A549 (cell line): ENCODE measurements at regions not wholly inside any gene's neighbourhood (a gene's known extent, or its start where the extent isn't known, plus 50 kb on each side); places are given as distances from the start of the nearest gene placed in this dataset.

ENCODE experiments used
- ATAC-seq, 2 experiments: fragments of 200-7000 bp in 1 of 2; fragments of >200 bp in 1 of 2; cut with Nextera tagmentation in 1 of 2; cut with Tn5 transposase in 1 of 2; 3 replicates each; pipeline versions ENCODE4 v1.8.0 to v1.9.1; 2018 to 2020; ENCODE audit warnings: mild to moderate bottlenecking in 1 of 2, moderate library complexity in 1 of 2
- CTCF ChIA-PET: fragments of 300-600 bp; sonication (Branson Sonifier 250); formaldehyde crosslinking; extraction: SDS; loops from one replicate; lab custom pipeline; 2021; ENCODE audit warnings: antibody characterized with exemption, inconsistent platforms; lab: Yijun Ruan, JAX
- POLR2A ChIA-PET: fragments of 350-600 bp; formaldehyde crosslinking; extraction: SDS; loops from one replicate; lab custom pipeline; 2021; ENCODE audit warnings: antibody characterized with exemption, inconsistent platforms; lab: Yijun Ruan, JAX
- DNase-seq, 2 experiments: peaks; one replicate each; pipeline versions ENCODE4 v3.0.0 to v3.0.0-alpha.2; 2011 to 2016; ENCODE audit warnings: low read depth in 1 of 2, low spot score in 1 of 2
- FAIRE-seq: peaks from 2 replicates; lab custom pipeline; 2011; peaks lifted over from hg19 to GRCh38; lab: Jason Lieb, UNC
- H3K27ac ChIP-seq, 2 experiments: fragments of >200 bp; sonication (Bioruptor Twin); formaldehyde crosslinking; 3 replicates each; pipeline ENCODE4 v1.5.1; 2016 to 2017
- H3K4me1 ChIP-seq: fragments of >200 bp; sonication (Bioruptor Twin); formaldehyde crosslinking; 3 replicates; pipeline ENCODE4 v1.6.1; 2016
- H3K4me2 ChIP-seq: fragments of >200 bp; sonication (Bioruptor Twin); formaldehyde crosslinking; 3 replicates; pipeline ENCODE4 v1.6.1; 2016
- H3K4me3 ChIP-seq: fragments of >200 bp; sonication (Bioruptor Twin); formaldehyde crosslinking; 3 replicates; pipeline ENCODE4 v1.5.1; 2016
- H3K9me3 ChIP-seq: fragments of >200 bp; sonication (Bioruptor Twin); formaldehyde crosslinking; 3 replicates; pipeline ENCODE4 v1.6.1; 2016
- CBX2 ChIP-seq: fragments of 200-600 bp; sonication (generic); IDR thresholded peaks from 2 replicates; pipeline ENCODE4 v1.6.1; 2016; ENCODE audit warnings: low read depth, mild to moderate bottlenecking, borderline replicate concordance
- CHD2 ChIP-seq: fragments of 150-350 bp; IDR thresholded peaks from 2 replicates; pipeline ENCODE4 v1.6.1; 2014; ENCODE audit warnings: low read length; ENCODE audit not compliant: partially characterized antibody
- EHMT2 ChIP-seq: fragments of 200-600 bp; sonication (generic); IDR thresholded peaks from 2 replicates; pipeline ENCODE4 v1.6.1; 2016; ENCODE audit warnings: antibody characterized with exemption, low read depth, mild to moderate bottlenecking, moderate library complexity
- FOSB ChIP-seq: fragments of 250-450 bp; sonication (Bioruptor Pico); IDR thresholded peaks from 2 replicates; pipeline ENCODE4 v1.5.0; 2020; ENCODE audit warnings: mild to moderate bottlenecking, moderate library complexity
- FOSL2 ChIP-seq, 2 experiments: fragments of 450-650 bp in 1 of 2; fragments of >200 bp in 1 of 2; sonication (Bioruptor Twin) in 1 of 2; formaldehyde crosslinking; IDR thresholded peaks; 2 replicates each; pipeline versions ENCODE4 v1.5.0 to v1.6.1; 2016 to 2020; ENCODE audit warnings: mild to moderate bottlenecking in 1 of 2, moderate library complexity in 1 of 2
- HDAC2 ChIP-seq: fragments of 200-600 bp; sonication (generic); IDR thresholded peaks from 2 replicates; pipeline ENCODE4 v1.6.1; 2016
- HEYL ChIP-seq: fragments of 250-450 bp; sonication (Bioruptor Pico); IDR thresholded peaks from 2 replicates; pipeline ENCODE4 v1.8.0; 2021; ENCODE audit warnings: mild to moderate bottlenecking, moderate library complexity
- HMGXB4 ChIP-seq: fragments of 250-450 bp; sonication (Bioruptor Pico); IDR thresholded peaks from 2 replicates; pipeline ENCODE4 v1.5.0; 2021; ENCODE audit warnings: mild to moderate bottlenecking, moderate library complexity, borderline replicate concordance
- HOXB5 ChIP-seq: fragments of 250-450 bp; sonication (Bioruptor Pico); IDR thresholded peaks from 2 replicates; pipeline ENCODE4 v1.5.0; 2020; ENCODE audit warnings: mild to moderate bottlenecking, moderate library complexity
- MAFK ChIP-seq: fragments of 450-650 bp; IDR thresholded peaks from 2 replicates; pipeline ENCODE4 v1.6.1; 2014; ENCODE audit not compliant: partially characterized antibody
- MYC ChIP-seq: IDR thresholded peaks from 2 replicates; pipeline ENCODE4 v1.6.1; 2012; ENCODE audit warnings: mild to moderate bottlenecking, inconsistent platforms, low read length, improper control_type of control experiment, borderline replicate concordance
- NFE2L2 ChIP-seq: fragments of 150-350 bp; conservative IDR thresholded peaks from 2 replicates; pipeline ENCODE4 v1.6.1; 2014; ENCODE audit warnings: low read length
- NPAS2 ChIP-seq: fragments of 250-450 bp; sonication (Bioruptor Pico); IDR thresholded peaks from 2 replicates; pipeline ENCODE4 v1.8.0; 2022; ENCODE audit warnings: mild to moderate bottlenecking, moderate library complexity, borderline replicate concordance
- NR3C1 ChIP-seq: fragments of >200 bp; sonication (Bioruptor Twin); formaldehyde crosslinking; IDR thresholded peaks from 3 replicates; pipeline ENCODE4 v1.6.1; 2017
- POLR2AphosphoS2 ChIP-seq: conservative IDR thresholded peaks from 2 replicates; pipeline ENCODE4 v1.6.1; 2012; ENCODE audit warnings: low read length, improper control_type of control experiment, inconsistent platforms
- RNF2 ChIP-seq: fragments of 200-600 bp; sonication (generic); IDR thresholded peaks from 2 replicates; pipeline ENCODE4 v1.6.1; 2016; ENCODE audit warnings: low read depth, mild to moderate bottlenecking, antibody characterized with exemption, moderate library complexity, borderline replicate concordance
- SMC3 ChIP-seq: fragments of >200 bp; sonication (Bioruptor Twin); formaldehyde crosslinking; IDR thresholded peaks from 3 replicates; pipeline ENCODE4 v1.6.1; 2018; ENCODE audit warnings: inconsistent platforms
- WGBS: methylation state at CpG from one replicate; pipeline ENCODE4 v1.1.6; 2017; ENCODE audit errors: missing lambda C conversion rate; 5-methylcytosine and 5-hydroxymethylcytosine counted together
- TF ChIP-seq, protein P1 (sequence below): fragments of 450-650 bp; IDR thresholded peaks from 2 replicates; pipeline ENCODE4 v1.6.1; 2014; ENCODE audit warnings: antibody characterized with exemption
- TF ChIP-seq, protein P2 (sequence below): fragments of >200 bp; sonication (Bioruptor Twin); formaldehyde crosslinking; IDR thresholded peaks from 3 replicates; pipeline ENCODE4 v1.5.1; 2016
- TF ChIP-seq, protein P3 (sequence below): IDR thresholded peaks from 2 replicates; pipeline ENCODE4 v1.6.1; 2012

DNA sequence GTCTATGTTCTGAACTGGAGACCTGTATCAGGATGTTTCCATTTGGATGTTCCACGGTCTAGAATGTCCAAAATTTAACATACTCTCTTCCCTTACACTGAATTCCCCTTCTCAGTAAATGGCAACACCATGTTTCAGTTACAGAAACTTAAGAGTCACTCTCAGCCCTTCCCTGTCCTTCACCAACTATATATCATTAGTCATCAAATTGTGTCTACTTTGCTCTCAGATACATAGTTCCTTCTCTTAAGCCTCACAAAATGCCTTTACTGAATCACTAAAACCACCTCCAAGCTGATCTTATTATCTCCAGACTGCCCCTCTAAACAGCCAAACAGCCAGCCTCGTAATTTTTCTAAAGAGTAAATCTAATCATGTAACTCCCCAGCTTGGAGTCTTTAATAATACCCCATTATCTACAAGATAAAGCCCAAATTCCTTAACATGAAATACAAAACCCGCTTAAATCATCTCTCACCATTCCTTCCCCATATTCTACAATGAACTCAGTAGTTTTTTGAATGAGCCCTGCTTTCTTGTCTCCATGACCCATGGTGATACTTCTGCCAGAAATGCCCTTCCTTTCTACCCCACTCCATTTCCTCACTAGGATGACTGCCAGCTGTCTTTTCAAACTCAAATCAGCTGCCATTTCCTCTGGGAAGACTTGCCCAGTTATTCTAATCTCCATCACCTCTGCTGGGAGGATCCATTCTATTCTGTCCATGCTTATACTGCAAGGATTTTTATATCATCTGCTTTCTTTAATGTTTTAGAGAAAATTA is 102.7 kb upstream of the ARHGAP42 start:
- no peak overlapping the region for H3K27ac ChIP-seq
- FAIRE-seq (no peak), ATAC-seq (no peak), DNase-seq (no peak)
- WGBS: 28% methylated on average over 3 of the region's 3 CpGs
- no peak overlapping the region for H3K4me2 ChIP-seq
- CTCF ChIA-PET: interaction anchor here (1.0 kb wide), 1 partner anchor 272 kb away, joined by 3 read pairs; no protein-coding TSS in a partner anchor
- TF ChIP-seq, protein P1, sequence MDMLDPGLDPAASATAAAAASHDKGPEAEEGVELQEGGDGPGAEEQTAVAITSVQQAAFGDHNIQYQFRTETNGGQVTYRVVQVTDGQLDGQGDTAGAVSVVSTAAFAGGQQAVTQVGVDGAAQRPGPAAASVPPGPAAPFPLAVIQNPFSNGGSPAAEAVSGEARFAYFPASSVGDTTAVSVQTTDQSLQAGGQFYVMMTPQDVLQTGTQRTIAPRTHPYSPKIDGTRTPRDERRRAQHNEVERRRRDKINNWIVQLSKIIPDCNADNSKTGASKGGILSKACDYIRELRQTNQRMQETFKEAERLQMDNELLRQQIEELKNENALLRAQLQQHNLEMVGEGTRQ: no peak
- TF ChIP-seq MAFK (peak; percentile 38), NPAS2 (CRISPR knock-in tag) (no peak), MYC (no peak)
- no peaks in the 10 kb centered on the region for H3K9me3 ChIP-seq
- no peak overlapping the region for H3K4me3 ChIP-seq
- POLR2A ChIA-PET: no interaction called here
- H3K4me1 ChIP-seq: no peaks in the 10 kb centered on the region

DNA sequence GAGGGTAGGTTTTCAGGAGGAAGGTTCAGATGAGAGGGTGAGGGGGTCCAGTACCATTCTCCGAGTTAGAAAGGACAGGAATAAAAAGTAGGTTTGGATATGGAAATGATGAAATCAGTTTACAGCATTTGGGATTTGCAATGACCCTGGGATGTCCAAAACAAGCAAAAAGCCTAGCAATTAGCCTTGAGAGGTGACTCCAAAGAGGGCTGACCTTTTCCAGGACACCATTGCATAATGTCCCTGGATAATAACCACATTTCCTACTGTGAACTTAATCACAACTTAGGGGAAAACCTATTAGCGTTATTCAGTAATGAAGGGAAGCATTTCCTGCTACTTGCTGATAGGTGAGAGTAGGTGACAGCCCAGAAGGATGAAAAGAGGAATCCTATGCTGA is 101.4 kb upstream of the ARHGAP42 start:
- Histone ChIP-seq H3K27ac (no peak overlapping the region), H3K4me1 (no peaks in the 10 kb centered on the region), H3K9me3 (no peaks in the 10 kb centered on the region), H3K4me3 (no peak overlapping the region), H3K4me2 (no peak overlapping the region)
- ATAC-seq: no peak
- FAIRE-seq: no peak
- 9% methylated on average over 2 of the region's 2 CpGs for WGBS
- no peak for DNase-seq
- CTCF ChIA-PET: no interaction called here
- TF ChIP-seq EHMT2 (no peak), FOSL2 (IDR thresholded peaks at IDR 0.05) (no peak), FOSL2 (CRISPR knock-in tag; IDR thresholded peaks at IDR 0.05) (no peak), FOSB (CRISPR knock-in tag) (no peak), CHD2 (no peak), POLR2AphosphoS2 (no peak), NFE2L2 (no peak), HMGXB4 (no peak), RNF2 (no peak), SMC3 (no peak), HDAC2 (no peak), CBX2 (no peak), HEYL (CRISPR knock-in tag) (no peak), NR3C1 (no peak), MYC (no peak), HOXB5 (CRISPR knock-in tag) (no peak)
- TF ChIP-seq, protein P1: no peak
- TF ChIP-seq, protein P2, sequence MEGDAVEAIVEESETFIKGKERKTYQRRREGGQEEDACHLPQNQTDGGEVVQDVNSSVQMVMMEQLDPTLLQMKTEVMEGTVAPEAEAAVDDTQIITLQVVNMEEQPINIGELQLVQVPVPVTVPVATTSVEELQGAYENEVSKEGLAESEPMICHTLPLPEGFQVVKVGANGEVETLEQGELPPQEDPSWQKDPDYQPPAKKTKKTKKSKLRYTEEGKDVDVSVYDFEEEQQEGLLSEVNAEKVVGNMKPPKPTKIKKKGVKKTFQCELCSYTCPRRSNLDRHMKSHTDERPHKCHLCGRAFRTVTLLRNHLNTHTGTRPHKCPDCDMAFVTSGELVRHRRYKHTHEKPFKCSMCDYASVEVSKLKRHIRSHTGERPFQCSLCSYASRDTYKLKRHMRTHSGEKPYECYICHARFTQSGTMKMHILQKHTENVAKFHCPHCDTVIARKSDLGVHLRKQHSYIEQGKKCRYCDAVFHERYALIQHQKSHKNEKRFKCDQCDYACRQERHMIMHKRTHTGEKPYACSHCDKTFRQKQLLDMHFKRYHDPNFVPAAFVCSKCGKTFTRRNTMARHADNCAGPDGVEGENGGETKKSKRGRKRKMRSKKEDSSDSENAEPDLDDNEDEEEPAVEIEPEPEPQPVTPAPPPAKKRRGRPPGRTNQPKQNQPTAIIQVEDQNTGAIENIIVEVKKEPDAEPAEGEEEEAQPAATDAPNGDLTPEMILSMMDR: no peak
- TF ChIP-seq, protein P3, sequence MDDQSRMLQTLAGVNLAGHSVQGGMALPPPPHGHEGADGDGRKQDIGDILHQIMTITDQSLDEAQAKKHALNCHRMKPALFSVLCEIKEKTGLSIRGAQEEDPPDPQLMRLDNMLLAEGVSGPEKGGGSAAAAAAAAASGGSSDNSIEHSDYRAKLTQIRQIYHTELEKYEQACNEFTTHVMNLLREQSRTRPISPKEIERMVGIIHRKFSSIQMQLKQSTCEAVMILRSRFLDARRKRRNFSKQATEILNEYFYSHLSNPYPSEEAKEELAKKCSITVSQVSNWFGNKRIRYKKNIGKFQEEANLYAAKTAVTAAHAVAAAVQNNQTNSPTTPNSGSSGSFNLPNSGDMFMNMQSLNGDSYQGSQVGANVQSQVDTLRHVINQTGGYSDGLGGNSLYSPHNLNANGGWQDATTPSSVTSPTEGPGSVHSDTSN: no peak
- POLR2A ChIA-PET: no interaction called here
